Upper lobe of right lung (tissue), 1 donor: ENCODE measurements at regions not wholly inside any gene's neighbourhood (a gene's known extent, or its start where the extent isn't known, plus 50 kb on each side); places are given as distances from the start of the nearest gene placed in this dataset.

Experiments used
- ATAC-seq: fragments of 200-7000 bp; cut with Tn5 transposase; one replicate; pipeline ENCODE4 v1.9.1; 2020; ENCODE audit warnings: mild to moderate bottlenecking, moderate library complexity
- DNase-seq: peaks from one replicate; pipeline ENCODE4 v3.0.0-alpha.2; 2020
- H3K27ac ChIP-seq: fragments of 200-600 bp; one replicate; pipeline ENCODE4 v1.8.0; 2022
- H3K27me3 ChIP-seq: fragments of 200-600 bp; one replicate; pipeline ENCODE4 v1.8.0; 2022; ENCODE audit warnings: mild to moderate bottlenecking
- H3K36me3 ChIP-seq: fragments of 200-600 bp; one replicate; pipeline ENCODE4 v1.8.0; 2022
- H3K4me1 ChIP-seq: fragments of 200-600 bp; one replicate; pipeline ENCODE4 v1.8.0; 2022
- H3K4me3 ChIP-seq: fragments of 200-600 bp; one replicate; pipeline ENCODE4 v1.8.0; 2022; ENCODE audit warnings: mild to moderate bottlenecking
- H3K9me3 ChIP-seq: fragments of 200-600 bp; one replicate; pipeline ENCODE4 v1.8.0; 2022
- intact Hi-C: fragments of 100-400 bp; cut with DNase I; formaldehyde crosslinking; loops from one replicate; pipeline ENCODE4 v1.11.0; 2022
- TF ChIP-seq, protein P1 (sequence below): fragments of 200-600 bp; IDR thresholded peaks from one replicate; pipeline ENCODE4 v1.8.0; 2022; ENCODE audit warnings: antibody characterized with exemption
- donor health status: DM: no; HTN: yes; CAD: no; lungs with severe emphysema.

- Histone ChIP-seq H3K36me3 (no peaks in the 10 kb centered on the region), H3K27ac (no peak overlapping the region), H3K4me1 (no peaks in the 10 kb centered on the region), H3K4me3 (no peak overlapping the region), H3K9me3 (no peaks in the 10 kb centered on the region), H3K27me3 (no peaks in the 10 kb centered on the region)
- no peak for ATAC-seq
- intact Hi-C loops: no loop called here
- TF ChIP-seq, protein P1, sequence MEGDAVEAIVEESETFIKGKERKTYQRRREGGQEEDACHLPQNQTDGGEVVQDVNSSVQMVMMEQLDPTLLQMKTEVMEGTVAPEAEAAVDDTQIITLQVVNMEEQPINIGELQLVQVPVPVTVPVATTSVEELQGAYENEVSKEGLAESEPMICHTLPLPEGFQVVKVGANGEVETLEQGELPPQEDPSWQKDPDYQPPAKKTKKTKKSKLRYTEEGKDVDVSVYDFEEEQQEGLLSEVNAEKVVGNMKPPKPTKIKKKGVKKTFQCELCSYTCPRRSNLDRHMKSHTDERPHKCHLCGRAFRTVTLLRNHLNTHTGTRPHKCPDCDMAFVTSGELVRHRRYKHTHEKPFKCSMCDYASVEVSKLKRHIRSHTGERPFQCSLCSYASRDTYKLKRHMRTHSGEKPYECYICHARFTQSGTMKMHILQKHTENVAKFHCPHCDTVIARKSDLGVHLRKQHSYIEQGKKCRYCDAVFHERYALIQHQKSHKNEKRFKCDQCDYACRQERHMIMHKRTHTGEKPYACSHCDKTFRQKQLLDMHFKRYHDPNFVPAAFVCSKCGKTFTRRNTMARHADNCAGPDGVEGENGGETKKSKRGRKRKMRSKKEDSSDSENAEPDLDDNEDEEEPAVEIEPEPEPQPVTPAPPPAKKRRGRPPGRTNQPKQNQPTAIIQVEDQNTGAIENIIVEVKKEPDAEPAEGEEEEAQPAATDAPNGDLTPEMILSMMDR: no peak
- DNase-seq: no peak
These were observed 2030.8 kb downstream of the SUCLG1 start for GRCh38 chr2:82428251-82428650.

DNA sequence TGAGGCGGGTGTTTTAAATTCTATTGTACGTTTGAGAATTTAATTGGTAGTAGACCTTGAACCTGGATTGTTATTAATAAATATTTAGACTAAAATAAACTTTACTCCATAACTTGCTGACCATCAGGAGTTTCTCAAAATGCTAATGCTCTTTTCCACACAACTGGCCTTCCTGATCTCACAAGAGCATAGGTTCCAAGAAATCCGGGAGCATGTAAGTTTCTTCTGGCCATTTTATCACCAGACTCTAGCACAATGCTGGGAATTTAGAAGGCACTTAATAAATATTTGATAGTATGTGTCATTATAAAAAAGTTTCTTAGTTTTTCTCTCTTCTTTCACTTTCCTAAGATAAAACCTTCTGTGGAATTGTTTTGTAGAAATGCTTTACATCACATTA, 2047.1 kb downstream of the SUCLG1 start:
- no peak for DNase-seq
- intact Hi-C loops: no loop called here
- H3K4me1 ChIP-seq: no peaks in the 10 kb centered on the region
- no peak for ATAC-seq
- H3K27ac ChIP-seq: no peak overlapping the region
- no peaks in the 10 kb centered on the region for H3K36me3 ChIP-seq
- H3K4me3 ChIP-seq: no peak overlapping the region
- no peaks in the 10 kb centered on the region for H3K27me3 ChIP-seq
- no peaks in the 10 kb centered on the region for H3K9me3 ChIP-seq
- TF ChIP-seq, protein P1: no peak

DNA sequence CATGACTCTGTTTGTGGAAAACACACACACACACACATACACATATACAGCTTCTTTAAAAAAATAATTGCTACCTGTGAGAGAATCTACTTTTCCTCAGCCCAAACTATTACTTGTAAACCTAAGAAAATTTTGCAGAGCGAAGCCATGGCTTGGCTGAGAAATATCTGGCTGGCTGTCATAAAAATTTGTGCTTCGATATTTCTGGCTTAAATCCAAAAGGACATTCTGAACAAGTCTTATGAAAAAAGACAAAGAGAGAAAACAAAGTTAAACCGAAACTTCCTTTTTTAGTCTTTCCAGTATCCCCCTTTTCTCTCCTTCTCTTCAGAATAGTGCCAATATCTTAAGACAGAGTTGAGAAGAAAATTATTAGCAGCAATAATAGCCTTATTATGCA, 2048.0 kb downstream of the SUCLG1 start:
- DNase-seq (no peak), ATAC-seq (no peak)
- H3K9me3 ChIP-seq: no peaks in the 10 kb centered on the region
- no peaks in the 10 kb centered on the region for H3K27me3 ChIP-seq
- no peak overlapping the region for H3K4me3 ChIP-seq
- intact Hi-C loops: no loop called here
- H3K4me1 ChIP-seq: no peaks in the 10 kb centered on the region
- TF ChIP-seq, protein P1: no peak
- H3K27ac ChIP-seq: no peak overlapping the region
- no peaks in the 10 kb centered on the region for H3K36me3 ChIP-seq

DNA sequence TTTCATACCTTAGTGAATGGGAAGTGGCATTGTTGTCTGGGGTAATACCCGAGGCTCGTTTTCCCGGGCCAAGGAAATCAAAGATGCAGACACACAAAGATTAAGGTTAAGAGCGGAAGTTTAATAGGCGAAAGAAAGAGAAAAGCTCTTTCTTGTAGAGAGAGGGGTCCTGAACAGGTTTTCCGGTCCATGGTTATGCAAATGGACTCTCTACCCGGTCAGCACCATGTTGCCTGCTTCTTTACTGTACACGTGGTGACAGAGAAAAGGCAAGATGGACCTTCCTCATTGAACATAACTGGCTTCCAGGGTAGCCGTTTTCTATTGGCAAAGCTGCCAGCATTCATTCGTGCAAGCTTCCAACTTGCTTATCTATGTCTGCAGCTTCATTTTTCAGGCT, 2063.5 kb downstream of the SUCLG1 start:
- Histone ChIP-seq H3K36me3 (no peaks in the 10 kb centered on the region), H3K27me3 (no peaks in the 10 kb centered on the region), H3K4me3 (no peak overlapping the region), H3K27ac (no peak overlapping the region), H3K9me3 (no peaks in the 10 kb centered on the region), H3K4me1 (no peaks in the 10 kb centered on the region)
- TF ChIP-seq, protein P1: no peak
- no peak for DNase-seq
- ATAC-seq: no peak
- intact Hi-C loops: no loop called here

DNA sequence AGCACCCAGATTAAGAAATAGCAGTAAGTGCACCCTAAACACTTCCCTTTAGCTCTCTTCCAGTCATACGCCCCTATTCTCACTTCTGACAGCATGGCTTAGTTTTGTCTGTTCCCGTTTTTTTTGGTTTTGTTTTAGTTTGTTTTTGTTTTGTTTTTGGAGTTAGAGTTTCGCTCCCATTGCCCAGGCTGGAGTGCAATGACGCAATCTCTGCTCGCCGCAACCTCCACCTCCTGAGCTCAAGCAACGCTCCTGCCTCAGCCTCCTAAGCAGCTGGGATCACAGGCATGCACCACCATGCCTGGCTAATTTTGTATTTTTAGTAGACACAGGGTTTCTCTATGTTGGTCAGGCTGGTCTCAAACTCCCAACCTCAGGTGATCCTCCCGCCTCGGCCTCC, 2067.7 kb downstream of the SUCLG1 start:
- Histone ChIP-seq H3K27me3 (no peaks in the 10 kb centered on the region), H3K9me3 (no peaks in the 10 kb centered on the region), H3K4me3 (no peak overlapping the region), H3K27ac (no peak overlapping the region), H3K4me1 (no peaks in the 10 kb centered on the region), H3K36me3 (no peaks in the 10 kb centered on the region)
- ATAC-seq (no peak), DNase-seq (no peak)
- TF ChIP-seq, protein P1: no peak
- intact Hi-C loops: no loop called here

DNA sequence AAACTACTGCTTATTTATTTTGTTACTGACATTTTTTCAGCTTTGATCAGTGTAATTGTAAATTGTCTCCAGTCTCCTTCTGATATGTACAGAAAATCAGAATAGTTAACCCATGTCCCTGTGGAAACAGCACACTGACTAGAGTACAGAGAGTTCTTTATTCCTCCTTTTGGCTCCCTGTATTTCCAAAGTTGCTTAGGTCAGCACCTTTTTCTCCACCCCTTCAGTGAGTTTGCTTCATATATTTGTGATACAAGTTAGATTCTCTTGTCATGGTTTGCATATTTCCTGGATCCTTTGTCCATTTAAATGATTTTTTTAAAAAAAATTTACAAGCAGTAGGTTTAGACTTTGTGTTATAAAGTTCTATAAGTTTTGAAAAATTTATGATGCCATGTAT, 2051.1 kb upstream of the LRRTM1 start:
- H3K9me3 ChIP-seq: no peaks in the 10 kb centered on the region
- no peak for ATAC-seq
- no peak overlapping the region for H3K4me3 ChIP-seq
- DNase-seq: no peak
- intact Hi-C loops: no loop called here
- H3K4me1 ChIP-seq: no peaks in the 10 kb centered on the region
- TF ChIP-seq, protein P1: no peak
- no peak overlapping the region for H3K27ac ChIP-seq
- H3K27me3 ChIP-seq: no peaks in the 10 kb centered on the region
- H3K36me3 ChIP-seq: no peaks in the 10 kb centered on the region
